ENCODE measurements at regions not wholly inside any gene's neighbourhood (a gene's known extent, or its start where the extent isn't known, plus 50 kb on each side); places are given as distances from the start of the nearest gene placed in this dataset.

GRCh38 chr20:58004900-58005299, 223.6 kb downstream of the ANKRD60 start:
- TF ChIP-seq, protein P1, sequence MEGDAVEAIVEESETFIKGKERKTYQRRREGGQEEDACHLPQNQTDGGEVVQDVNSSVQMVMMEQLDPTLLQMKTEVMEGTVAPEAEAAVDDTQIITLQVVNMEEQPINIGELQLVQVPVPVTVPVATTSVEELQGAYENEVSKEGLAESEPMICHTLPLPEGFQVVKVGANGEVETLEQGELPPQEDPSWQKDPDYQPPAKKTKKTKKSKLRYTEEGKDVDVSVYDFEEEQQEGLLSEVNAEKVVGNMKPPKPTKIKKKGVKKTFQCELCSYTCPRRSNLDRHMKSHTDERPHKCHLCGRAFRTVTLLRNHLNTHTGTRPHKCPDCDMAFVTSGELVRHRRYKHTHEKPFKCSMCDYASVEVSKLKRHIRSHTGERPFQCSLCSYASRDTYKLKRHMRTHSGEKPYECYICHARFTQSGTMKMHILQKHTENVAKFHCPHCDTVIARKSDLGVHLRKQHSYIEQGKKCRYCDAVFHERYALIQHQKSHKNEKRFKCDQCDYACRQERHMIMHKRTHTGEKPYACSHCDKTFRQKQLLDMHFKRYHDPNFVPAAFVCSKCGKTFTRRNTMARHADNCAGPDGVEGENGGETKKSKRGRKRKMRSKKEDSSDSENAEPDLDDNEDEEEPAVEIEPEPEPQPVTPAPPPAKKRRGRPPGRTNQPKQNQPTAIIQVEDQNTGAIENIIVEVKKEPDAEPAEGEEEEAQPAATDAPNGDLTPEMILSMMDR (IDR thresholded peaks at IDR 0.05 in 4 of 5, conservative IDR thresholded peaks at IDR 0.05 in 1 of 5): no peak
- TF ChIP-seq POLR2A (IDR thresholded peaks at IDR 0.05): no peak
